K562 (cell line): ENCODE measurements at regions not wholly inside any gene's neighbourhood (a gene's known extent, or its start where the extent isn't known, plus 50 kb on each side); places are given as distances from the start of the nearest gene placed in this dataset.

Experiments
- ATAC-seq: fragments of 200-7000 bp; cut with Tn5 transposase; 3 replicates; pipeline ENCODE4 v1.9.1; 2020; ENCODE audit warnings: moderate library complexity
- BruUV-seq: library from RNA; stranded (reverse); fragments of 400-500 nt; replicated peaks from 2 replicates; lab custom pipeline; 2021; lab: Mats Ljungman, UMichigan
- CTCF ChIA-PET: fragments of 300-600 bp; formaldehyde crosslinking; extraction: SDS; loops from one replicate; lab custom pipeline; 2021; ENCODE audit warnings: low intra/inter-chr PET ratio; lab: Yijun Ruan, JAX
- POLR2A ChIA-PET: fragments of 300-600, 350-650 bp; sonication (Branson Sonifier 250); formaldehyde crosslinking; extraction: SDS; loops from one replicate; lab custom pipeline; 2021; ENCODE audit warnings: antibody characterized with exemption, inconsistent platforms; lab: Yijun Ruan, JAX
- DNase-seq, 4 experiments: peaks; one replicate each; pipeline versions ENCODE4 v3.0.0 to v3.0.0-alpha.2; 2011 to 2018; ENCODE audit warnings: low spot score in 3 of 4, mixed read lengths in 3 of 4; ENCODE audit errors: extremely low read depth in 1 of 4
- FAIRE-seq: peaks from 2 replicates; lab custom pipeline; 2011; peaks lifted over from hg19 to GRCh38; lab: Jason Lieb, UNC
- H2AFZ ChIP-seq: 2 replicates; pipeline ENCODE4 v1.6.0; 2011; ENCODE audit warnings: low read depth, low read length, control low read depth, inconsistent platforms
- H3K27ac ChIP-seq: fragments of 200-600 bp; 3 replicates; pipeline ENCODE4 v1.8.0; 2011; ENCODE audit warnings: low read depth, mild to moderate bottlenecking, control low read depth, inconsistent platforms, low read length, moderate library complexity, mixed read lengths; ENCODE audit errors: extremely low read depth
- H3K27me3 ChIP-seq, 2 experiments: fragments of 300-600 bp in 1 of 2; 2 replicates in 1 of 2; 3 replicates in 1 of 2; pipeline versions ENCODE4 v1.6.0 to v1.8.0; 2011; ENCODE audit warnings: inconsistent platforms in 2 of 2, low read length in 2 of 2, mild to moderate bottlenecking in 1 of 2, mixed read lengths in 1 of 2, moderate library complexity in 1 of 2; ENCODE audit not compliant: control insufficient read depth in 2 of 2, insufficient read depth in 2 of 2
- H3K36me3 ChIP-seq: fragments of 300-600 bp; 3 replicates; pipeline ENCODE4 v1.8.0; 2011; ENCODE audit warnings: mild to moderate bottlenecking, low read length, inconsistent platforms; ENCODE audit not compliant: control insufficient read depth, insufficient read depth
- H3K4me1 ChIP-seq, 2 experiments: fragments of 200-600 bp in 1 of 2; replicated peaks in 1 of 2; 2 replicates in 1 of 2; 3 replicates in 1 of 2; pipeline versions ENCODE4 v1.5.1 to v1.8.0; 2011; ENCODE audit warnings: inconsistent platforms in 2 of 2, low read length in 2 of 2, mild to moderate bottlenecking in 1 of 2, mixed read lengths in 1 of 2, moderate library complexity in 1 of 2; ENCODE audit not compliant: control insufficient read depth in 2 of 2, insufficient read depth in 2 of 2
- H3K4me2 ChIP-seq: 2 replicates; pipeline ENCODE4 v1.6.1; 2011; ENCODE audit warnings: low read length, control low read depth, inconsistent platforms, mixed read lengths; ENCODE audit not compliant: insufficient read depth
- H3K4me3 ChIP-seq: fragments of 200-600 bp; sonication (generic), shearing (Covaris generic); 2 replicates; pipeline ENCODE4 v1.5.1; 2016; ENCODE audit warnings: control low read depth, inconsistent platforms
- H3K79me2 ChIP-seq: fragments of 200-600 bp; 3 replicates; pipeline ENCODE4 v1.8.0; 2011; ENCODE audit warnings: low read length, inconsistent platforms; ENCODE audit not compliant: control insufficient read depth, insufficient read depth
- H3K9ac ChIP-seq, 2 experiments: 2 replicates each; pipeline versions ENCODE4 v1.6.0 to v1.6.1; 2011; ENCODE audit warnings: low read depth in 2 of 2, low read length in 2 of 2, control low read depth in 1 of 2, inconsistent platforms in 1 of 2, mild to moderate bottlenecking in 1 of 2, mixed read lengths in 1 of 2; ENCODE audit not compliant: insufficient read depth in 1 of 2
- H3K9me1 ChIP-seq: one replicate; pipeline ENCODE4 v1.6.0; 2011; ENCODE audit warnings: inconsistent platforms, mild to moderate bottlenecking, low read length, moderate library complexity; ENCODE audit not compliant: control insufficient read depth, insufficient read depth
- H3K9me3 ChIP-seq: replicated peaks from 2 replicates; pipeline ENCODE4 v1.5.1; 2011; ENCODE audit warnings: low read depth, low read length, inconsistent platforms; ENCODE audit not compliant: control insufficient read depth, insufficient read depth
- H4K20me1 ChIP-seq: replicated peaks from 2 replicates; pipeline ENCODE4 v1.6.1; 2011; ENCODE audit warnings: low read length, inconsistent platforms, mixed read lengths; ENCODE audit not compliant: control insufficient read depth, insufficient read depth
- CEBPG ChIP-seq, 3 experiments: fragments of 200-800 bp in 1 of 3; sonication (Bioruptor generic) in 1 of 3; sonication (generic) in 1 of 3; formaldehyde crosslinking in 1 of 3; IDR thresholded peaks in 2 of 3; conservative IDR thresholded peaks in 1 of 3; 2 replicates each; pipeline versions ENCODE4 v1.6.1 to v1.8.0; 2016 to 2022; ENCODE audit warnings: missing compliant biosample characterization in 2 of 3, missing genetic modification characterization in 2 of 3, mild to moderate bottlenecking in 1 of 3, missing genetic modification reagents in 1 of 3
- MCM2 ChIP-seq: fragments of 450-650 bp; IDR thresholded peaks from 2 replicates; pipeline ENCODE4 v1.6.1; 2017; ENCODE audit warnings: low read depth, mild to moderate bottlenecking
- MEIS2 ChIP-seq: fragments of 450-650 bp; IDR thresholded peaks from 2 replicates; pipeline ENCODE4 v1.6.1; 2014; ENCODE audit warnings: mild to moderate bottlenecking; ENCODE audit not compliant: partially characterized antibody
- WGBS: fragments of 100-300 bp; shearing (Covaris generic); methylation state at CpG from one replicate; pipeline ENCODE4 v1.1.6; 2016; ENCODE audit warnings: low coverage, mixed read lengths; ENCODE audit not compliant: insufficient coverage; ENCODE audit errors: missing lambda C conversion rate; 5-methylcytosine and 5-hydroxymethylcytosine counted together
- in situ Hi-C: fragments of 300-500 bp; cut with MboI; formaldehyde crosslinking; loops from 4 replicates; pipeline ENCODE4 v1.15.0; 2018; ENCODE audit warnings: inconsistent platforms, mixed read lengths
- intact Hi-C: fragments of 100-400 bp; cut with micrococcal nuclease; formaldehyde crosslinking; loops from 2 replicates; pipeline ENCODE4 v1.14.2; 2022
- TF ChIP-seq, protein P1 (sequence below): fragments of 450-650 bp; formaldehyde crosslinking; IDR thresholded peaks from 2 replicates; pipeline ENCODE4 v1.4.0; 2020; ENCODE audit warnings: mild to moderate bottlenecking, mixed read lengths

DNA sequence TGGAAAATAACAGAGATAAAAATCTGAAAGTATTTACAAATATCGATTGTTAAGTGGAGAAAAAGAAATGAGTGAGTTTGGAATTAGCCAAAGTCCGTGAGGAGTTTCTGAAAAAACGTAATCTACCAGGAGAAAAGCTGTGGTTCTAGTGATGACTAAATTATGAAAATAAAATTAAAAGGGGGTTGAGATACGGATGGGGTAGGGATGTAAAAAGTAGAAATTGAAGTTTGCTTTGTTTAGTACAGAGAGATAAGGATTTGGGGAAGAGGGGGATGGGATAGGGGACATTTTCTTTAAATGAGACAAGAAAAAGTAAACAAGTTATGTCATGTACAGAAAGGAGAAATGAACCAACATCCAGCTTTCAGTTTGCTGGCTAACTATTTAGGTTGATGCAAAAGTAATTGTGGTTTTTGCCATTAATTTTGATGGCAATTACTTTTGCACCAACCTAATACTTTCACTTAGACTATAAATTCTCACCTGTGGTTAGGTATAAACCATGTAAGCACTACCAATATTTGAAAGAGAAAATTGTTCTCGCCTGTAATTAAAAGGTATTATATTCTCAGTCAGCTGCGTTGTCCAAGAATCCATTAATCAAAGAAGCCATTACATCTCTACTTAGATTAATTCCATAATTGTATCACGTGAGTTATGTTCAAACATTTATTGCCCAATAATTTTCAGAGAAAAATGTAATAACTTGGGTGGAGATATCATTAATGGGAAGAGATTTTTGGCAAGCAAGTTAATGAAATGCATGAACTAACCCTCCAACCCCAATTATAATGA, 143.0 kb upstream of the NRP1 start:
- H3K4me3 ChIP-seq: no peak overlapping the region
- H3K27me3 ChIP-seq: no peaks in the 10 kb centered on the region
- no peaks in the 10 kb centered on the region for H3K9me1 ChIP-seq
- no peak overlapping the region for H3K27ac ChIP-seq
- in situ Hi-C loops (no loop called here), intact Hi-C loops (no loop called here)
- FAIRE-seq (no peak), ATAC-seq (no peak), DNase-seq (no peak)
- no peak overlapping the region for H3K9ac ChIP-seq
- no peaks in the 10 kb centered on the region for H3K9me3 ChIP-seq
- WGBS: 1% methylated on average over 7 of the region's 7 CpGs
- no peaks in the 10 kb centered on the region for H4K20me1 ChIP-seq
- TF ChIP-seq, protein P1, sequence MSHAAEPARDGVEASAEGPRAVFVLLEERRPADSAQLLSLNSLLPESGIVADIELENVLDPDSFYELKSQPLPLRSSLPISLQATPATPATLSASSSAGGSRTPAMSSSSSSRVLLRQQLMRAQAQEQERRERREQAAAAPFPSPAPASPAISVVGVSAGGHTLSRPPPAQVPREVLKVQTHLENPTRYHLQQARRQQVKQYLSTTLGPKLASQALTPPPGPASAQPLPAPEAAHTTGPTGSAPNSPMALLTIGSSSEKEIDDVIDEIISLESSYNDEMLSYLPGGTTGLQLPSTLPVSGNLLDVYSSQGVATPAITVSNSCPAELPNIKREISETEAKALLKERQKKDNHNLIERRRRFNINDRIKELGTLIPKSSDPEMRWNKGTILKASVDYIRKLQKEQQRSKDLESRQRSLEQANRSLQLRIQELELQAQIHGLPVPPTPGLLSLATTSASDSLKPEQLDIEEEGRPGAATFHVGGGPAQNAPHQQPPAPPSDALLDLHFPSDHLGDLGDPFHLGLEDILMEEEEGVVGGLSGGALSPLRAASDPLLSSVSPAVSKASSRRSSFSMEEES (CRISPR knock-in tag): peak; percentile 50
- TF ChIP-seq MCM2 (no peak), MEIS2 (no peak), CEBPG (CRISPR knock-in tag; IDR thresholded peaks at IDR 0.05) (no peak), CEBPG (tag; conservative IDR thresholded peaks at IDR 0.05 in 1 of 2, IDR thresholded peaks at IDR 0.05 in 1 of 2) (peak in 1 of 2 experiments; percentile 64; a peak in 2 of 4 replicates)
- BruUV-seq: no TSS peak
- H2AFZ ChIP-seq: no peak overlapping the region
- no peak overlapping the region for H3K4me2 ChIP-seq
- no peaks in the 10 kb centered on the region for H3K79me2 ChIP-seq
- CTCF ChIA-PET: no interaction called here
- POLR2A ChIA-PET: no interaction called here
- H3K36me3 ChIP-seq: no peaks in the 10 kb centered on the region
- H3K4me1 ChIP-seq: no peaks in the 10 kb centered on the region
